Astrocyte (in vitro differentiated cells and primary cell): ENCODE measurements at regions not wholly inside any gene's neighbourhood (a gene's known extent, or its start where the extent isn't known, plus 50 kb on each side); places are given as distances from the start of the nearest gene placed in this dataset.
A peak's percentile ranks its signal among the peaks of the same experiment; 100 is the strongest.

Experiments
- DNase-seq: peaks from one replicate; pipeline ENCODE4 v3.0.0-alpha.2; 2010; ENCODE audit warnings: low read depth
- FAIRE-seq: peaks from 2 replicates; lab custom pipeline; 2011; peaks lifted over from hg19 to GRCh38; lab: Jason Lieb, UNC
- H2AFZ ChIP-seq: 2 replicates; pipeline ENCODE4 v1.6.0; 2012; ENCODE audit warnings: low read depth, low read length, inconsistent platforms
- H3K27ac ChIP-seq: 2 replicates; pipeline ENCODE4 v1.5.1; 2011; ENCODE audit warnings: low read depth, low read length, inconsistent platforms
- H3K27me3 ChIP-seq: 2 replicates; pipeline ENCODE4 v1.6.0; 2011; ENCODE audit warnings: low read length, inconsistent platforms; ENCODE audit not compliant: insufficient read depth
- H3K36me3 ChIP-seq: 2 replicates; pipeline ENCODE4 v1.5.1; 2011; ENCODE audit warnings: low read length, inconsistent platforms; ENCODE audit not compliant: insufficient read depth
- H3K4me1 ChIP-seq: 2 replicates; pipeline ENCODE4 v1.5.1; 2011; ENCODE audit warnings: low read length, inconsistent platforms; ENCODE audit not compliant: insufficient read depth
- H3K4me2 ChIP-seq: 2 replicates; pipeline ENCODE4 v1.6.0; 2012; ENCODE audit warnings: low read length, inconsistent platforms
- H3K4me3 ChIP-seq: 2 replicates; pipeline ENCODE4 v1.5.1; 2011; ENCODE audit warnings: low read depth, mild to moderate bottlenecking, low read length, inconsistent platforms; ENCODE audit not compliant: insufficient read depth
- H3K79me2 ChIP-seq: 2 replicates; pipeline ENCODE4 v1.6.0; 2012; ENCODE audit warnings: mild to moderate bottlenecking, low read length, inconsistent platforms; ENCODE audit not compliant: insufficient read depth
- H3K9ac ChIP-seq: 2 replicates; pipeline ENCODE4 v1.6.0; 2012; ENCODE audit warnings: mild to moderate bottlenecking, low read length, inconsistent platforms
- H3K9me3 ChIP-seq: 2 replicates; pipeline ENCODE4 v1.5.1; 2012; ENCODE audit warnings: low read depth, mild to moderate bottlenecking, low read length, inconsistent platforms; ENCODE audit not compliant: insufficient read depth
- H4K20me1 ChIP-seq: 2 replicates; pipeline ENCODE4 v1.6.0; 2012; ENCODE audit warnings: low read length, inconsistent platforms; ENCODE audit not compliant: insufficient read depth
- H3K27ac Mint-ChIP-seq: one replicate; pipeline ENCODE4 v1.8.0; 2021; ENCODE audit warnings: mild to moderate bottlenecking, mixed read lengths; ENCODE audit not compliant: unreplicated experiment
- H3K27me3 Mint-ChIP-seq: one replicate; pipeline ENCODE4 v1.8.0; 2021; ENCODE audit warnings: low read depth, mixed read lengths; ENCODE audit not compliant: unreplicated experiment
- H3K36me3 Mint-ChIP-seq: one replicate; pipeline ENCODE4 v1.8.0; 2021; ENCODE audit warnings: low read depth, mixed read lengths; ENCODE audit not compliant: unreplicated experiment
- H3K4me1 Mint-ChIP-seq: one replicate; pipeline ENCODE4 v1.8.0; 2021; ENCODE audit warnings: low read depth, mixed read lengths; ENCODE audit not compliant: unreplicated experiment
- H3K4me3 Mint-ChIP-seq: one replicate; pipeline ENCODE4 v1.8.0; 2021; ENCODE audit warnings: mild to moderate bottlenecking, moderate library complexity, mixed read lengths; ENCODE audit not compliant: unreplicated experiment
- H3K9me3 Mint-ChIP-seq: one replicate; pipeline ENCODE4 v1.8.0; 2021; ENCODE audit warnings: mild to moderate bottlenecking, mixed read lengths; ENCODE audit not compliant: unreplicated experiment
- EZH2 ChIP-seq: IDR thresholded peaks from 2 replicates; pipeline ENCODE4 v1.6.1; 2012; ENCODE audit warnings: mild to moderate bottlenecking, low read length, inconsistent platforms; ENCODE audit not compliant: insufficient read depth
- TF ChIP-seq, protein P1 (sequence below): IDR thresholded peaks from 2 replicates; pipeline ENCODE4 v1.5.1; 2011; ENCODE audit warnings: low read depth, mild to moderate bottlenecking, inconsistent platforms, low read length, moderate library complexity; ENCODE audit not compliant: insufficient read depth

DNA sequence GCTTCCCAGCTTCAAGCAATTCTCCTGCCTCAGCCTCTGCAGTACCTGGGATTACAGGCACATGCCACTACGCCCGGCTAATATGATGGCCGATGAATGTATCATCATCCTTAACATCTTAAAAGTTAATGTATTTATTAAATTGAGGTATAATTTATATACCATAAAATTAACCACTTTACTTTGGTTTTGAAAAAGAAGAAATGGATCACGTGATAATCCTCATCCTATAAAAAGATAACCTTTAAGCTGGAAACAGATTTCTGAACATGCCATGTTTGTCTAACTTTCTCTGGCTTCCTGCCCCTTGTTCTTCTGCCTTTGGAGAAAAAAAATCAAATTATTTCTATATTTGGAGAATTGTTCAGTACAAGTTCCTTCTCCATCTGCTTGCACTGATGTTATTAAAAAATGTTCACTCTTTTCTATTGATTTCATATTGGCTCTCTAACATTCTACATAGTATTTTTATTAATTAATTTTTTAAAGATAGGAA is 57.0 kb upstream of the ACTR3 start:
- no peaks in the 10 kb centered on the region for H3K9me3 ChIP-seq
- FAIRE-seq (no peak), DNase-seq (no peak)
- TF ChIP-seq, protein P1, sequence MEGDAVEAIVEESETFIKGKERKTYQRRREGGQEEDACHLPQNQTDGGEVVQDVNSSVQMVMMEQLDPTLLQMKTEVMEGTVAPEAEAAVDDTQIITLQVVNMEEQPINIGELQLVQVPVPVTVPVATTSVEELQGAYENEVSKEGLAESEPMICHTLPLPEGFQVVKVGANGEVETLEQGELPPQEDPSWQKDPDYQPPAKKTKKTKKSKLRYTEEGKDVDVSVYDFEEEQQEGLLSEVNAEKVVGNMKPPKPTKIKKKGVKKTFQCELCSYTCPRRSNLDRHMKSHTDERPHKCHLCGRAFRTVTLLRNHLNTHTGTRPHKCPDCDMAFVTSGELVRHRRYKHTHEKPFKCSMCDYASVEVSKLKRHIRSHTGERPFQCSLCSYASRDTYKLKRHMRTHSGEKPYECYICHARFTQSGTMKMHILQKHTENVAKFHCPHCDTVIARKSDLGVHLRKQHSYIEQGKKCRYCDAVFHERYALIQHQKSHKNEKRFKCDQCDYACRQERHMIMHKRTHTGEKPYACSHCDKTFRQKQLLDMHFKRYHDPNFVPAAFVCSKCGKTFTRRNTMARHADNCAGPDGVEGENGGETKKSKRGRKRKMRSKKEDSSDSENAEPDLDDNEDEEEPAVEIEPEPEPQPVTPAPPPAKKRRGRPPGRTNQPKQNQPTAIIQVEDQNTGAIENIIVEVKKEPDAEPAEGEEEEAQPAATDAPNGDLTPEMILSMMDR: no peak
- TF ChIP-seq EZH2: no peak
- Mint-ChIP-seq H3K4me3 (no peak overlapping the region), H3K4me1 (peaks cover 4% of the 10 kb centered on the region), H3K27ac (no peak overlapping the region), H3K9me3 (no peaks in the 10 kb centered on the region), H3K27me3 (peaks cover under 1% of the 10 kb centered on the region), H3K36me3 (no peaks in the 10 kb centered on the region)
- H3K27me3 ChIP-seq: no peaks in the 10 kb centered on the region
- H3K4me3 ChIP-seq: no peak overlapping the region
- no peaks in the 10 kb centered on the region for H3K79me2 ChIP-seq
- H3K9ac ChIP-seq: no peak overlapping the region
- no peaks in the 10 kb centered on the region for H3K36me3 ChIP-seq
- H3K4me2 ChIP-seq: no peak overlapping the region
- no peak overlapping the region for H2AFZ ChIP-seq
- H4K20me1 ChIP-seq: no peaks in the 10 kb centered on the region
- H3K27ac ChIP-seq: no peak overlapping the region
- H3K4me1 ChIP-seq: peaks cover 5% of the 10 kb centered on the region

DNA sequence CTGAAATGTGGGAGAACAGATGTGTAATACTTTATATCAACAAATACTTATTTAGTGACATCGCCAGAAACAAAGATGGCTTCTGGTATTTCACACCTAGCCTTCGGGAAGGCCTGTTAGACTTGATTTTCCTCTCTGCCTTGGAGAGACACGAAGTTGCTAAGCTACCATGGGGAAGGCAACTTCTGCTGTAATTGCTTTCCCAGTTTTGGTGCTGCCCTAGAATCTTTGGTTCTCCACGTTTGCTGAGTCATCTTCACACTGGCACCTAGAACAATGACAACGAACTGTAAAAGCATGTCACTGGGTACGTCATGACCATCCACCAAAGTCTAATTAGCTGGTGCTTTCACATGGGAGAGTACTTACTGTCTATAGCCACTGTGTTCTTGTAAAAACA is 58.7 kb upstream of the ACTR3 start:
- H3K9me3 ChIP-seq: no peaks in the 10 kb centered on the region
- H3K36me3 ChIP-seq: no peaks in the 10 kb centered on the region
- H3K36me3 Mint-ChIP-seq: no peaks in the 10 kb centered on the region
- peaks cover 9% of the 10 kb centered on the region for H3K4me1 Mint-ChIP-seq
- no peaks in the 10 kb centered on the region for H3K79me2 ChIP-seq
- H3K27me3 Mint-ChIP-seq: peaks cover 3% of the 10 kb centered on the region
- H3K27me3 ChIP-seq: no peaks in the 10 kb centered on the region
- H2AFZ ChIP-seq: peak overlapping the region; percentile 70
- TF ChIP-seq EZH2: no peak
- TF ChIP-seq, protein P1: no peak
- DNase-seq (peak; percentile 63), FAIRE-seq (no peak)
- no peak overlapping the region for H3K9ac ChIP-seq
- no peak overlapping the region for H3K27ac Mint-ChIP-seq
- H3K9me3 Mint-ChIP-seq: no peaks in the 10 kb centered on the region
- peaks cover 5% of the 10 kb centered on the region for H3K4me1 ChIP-seq
- H3K4me3 ChIP-seq: no peak overlapping the region
- no peaks in the 10 kb centered on the region for H4K20me1 ChIP-seq
- no peak overlapping the region for H3K27ac ChIP-seq
- H3K4me2 ChIP-seq: no peak overlapping the region
- no peak overlapping the region for H3K4me3 Mint-ChIP-seq

- Histone ChIP-seq H3K4me1 (peaks cover 5% of the 10 kb centered on the region), H3K4me2 (no peak overlapping the region), H3K9me3 (no peaks in the 10 kb centered on the region), H3K4me3 (no peak overlapping the region), H3K27me3 (no peaks in the 10 kb centered on the region), H3K9ac (no peak overlapping the region), H2AFZ (no peak overlapping the region), H3K36me3 (no peaks in the 10 kb centered on the region), H4K20me1 (no peaks in the 10 kb centered on the region), H3K27ac (no peak overlapping the region), H3K79me2 (no peaks in the 10 kb centered on the region)
- peaks cover 6% of the 10 kb centered on the region for H3K27me3 Mint-ChIP-seq
- no peak overlapping the region for H3K27ac Mint-ChIP-seq
- H3K4me1 Mint-ChIP-seq: peaks cover 10% of the 10 kb centered on the region
- no peak overlapping the region for H3K4me3 Mint-ChIP-seq
- H3K36me3 Mint-ChIP-seq: no peaks in the 10 kb centered on the region
- no peak for DNase-seq
- no peak for FAIRE-seq
- TF ChIP-seq, protein P1: no peak
- TF ChIP-seq EZH2: no peak
- no peaks in the 10 kb centered on the region for H3K9me3 Mint-ChIP-seq
These were observed 60.1 kb upstream of the ACTR3 start for GRCh38 chr2:113829761-113830160.
